HepG2 (cell line): ENCODE measurements at regions not wholly inside any gene's neighbourhood (a gene's known extent, or its start where the extent isn't known, plus 50 kb on each side); places are given as distances from the start of the nearest gene placed in this dataset.

ENCODE experiments used
- ATAC-seq: fragments of 200-7000 bp; cut with Tn5 transposase; 3 replicates; pipeline ENCODE4 v1.9.1; 2020; ENCODE audit warnings: mild to moderate bottlenecking, moderate library complexity
- BruUV-seq: library from RNA; stranded (reverse); fragments of 400-500 nt; replicated peaks from 2 replicates; lab custom pipeline; 2021; lab: Mats Ljungman, UMichigan
- CTCF ChIA-PET: fragments of 300-600 bp; formaldehyde crosslinking; extraction: SDS; loops from one replicate; lab custom pipeline; 2021; ENCODE audit warnings: low total read pairs, inconsistent platforms, low intra/inter-chr PET ratio; lab: Yijun Ruan, JAX
- POLR2A ChIA-PET: fragments of 350-600 bp; sonication (Branson Sonifier 250); formaldehyde crosslinking; loops from one replicate; lab custom pipeline; 2020; ENCODE audit warnings: antibody characterized with exemption, inconsistent platforms; lab: Yijun Ruan, JAX
- DNase-seq: peaks from one replicate; pipeline ENCODE4 v3.0.0-alpha.2; 2015; ENCODE audit warnings: low spot score
- FAIRE-seq: peaks from 3 replicates; lab custom pipeline; 2011; peaks lifted over from hg19 to GRCh38; lab: Jason Lieb, UNC
- H2AFZ ChIP-seq: one replicate; pipeline ENCODE4 v1.6.1; 2011; ENCODE audit warnings: low read length, inconsistent platforms
- H3K27ac ChIP-seq: fragments of 300-600 bp; 3 replicates; pipeline ENCODE4 v1.8.0; 2011; ENCODE audit warnings: mixed run types, mild to moderate bottlenecking, mixed read lengths, low read length, inconsistent platforms; ENCODE audit not compliant: insufficient read depth; ENCODE audit errors: extremely low read length
- H3K27me3 ChIP-seq, 2 experiments: fragments of 200-600 bp in 1 of 2; 2 replicates in 1 of 2; 3 replicates in 1 of 2; pipeline versions ENCODE4 v1.6.0 to v1.8.0; 2011; ENCODE audit warnings: low read length in 2 of 2, mild to moderate bottlenecking in 2 of 2, moderate library complexity in 2 of 2, inconsistent platforms in 1 of 2; ENCODE audit not compliant: insufficient read depth in 2 of 2, control insufficient read depth in 1 of 2
- H3K36me3 ChIP-seq, 2 experiments: fragments of 200-600 bp in 1 of 2; replicated peaks in 1 of 2; 2 replicates in 1 of 2; 3 replicates in 1 of 2; pipeline versions ENCODE4 v1.5.1 to v1.8.0; 2011; ENCODE audit warnings: low read length in 2 of 2, inconsistent platforms in 1 of 2; ENCODE audit not compliant: insufficient read depth in 2 of 2, control insufficient read depth in 1 of 2
- H3K4me1 ChIP-seq: 2 replicates; pipeline ENCODE4 v1.5.1; 2012; ENCODE audit warnings: low read length, inconsistent platforms; ENCODE audit not compliant: insufficient read depth
- H3K4me2 ChIP-seq: 2 replicates; pipeline ENCODE4 v1.6.0; 2011; ENCODE audit warnings: low read depth, low read length, inconsistent platforms
- H3K4me3 ChIP-seq, 3 experiments: fragments of 200-600 bp in 1 of 3; sonication (generic), shearing (Covaris generic) in 1 of 3; replicated peaks in 1 of 3; 2 replicates each; pipeline ENCODE4 v1.5.1; 2011 to 2016; ENCODE audit warnings: low read length in 3 of 3, inconsistent platforms in 2 of 3, low read depth in 2 of 3, mild to moderate bottlenecking in 2 of 3, control low read depth in 1 of 3, mixed read lengths in 1 of 3; ENCODE audit not compliant: insufficient read depth in 1 of 3
- H3K79me2 ChIP-seq: one replicate; pipeline ENCODE4 v1.6.1; 2011; ENCODE audit warnings: low read length, inconsistent platforms; ENCODE audit not compliant: insufficient read depth
- H3K9ac ChIP-seq: 2 replicates; pipeline ENCODE4 v1.6.0; 2011; ENCODE audit warnings: mild to moderate bottlenecking, low read depth, low read length, inconsistent platforms; ENCODE audit not compliant: insufficient read depth
- H3K9me3 ChIP-seq: 2 replicates; pipeline ENCODE4 v1.5.1; 2012; ENCODE audit warnings: mild to moderate bottlenecking, low read length
- H4K20me1 ChIP-seq: 2 replicates; pipeline ENCODE4 v1.6.0; 2011; ENCODE audit warnings: inconsistent platforms, mild to moderate bottlenecking, low read length, moderate library complexity; ENCODE audit not compliant: insufficient read depth
- ADNP ChIP-seq: sonication (generic); formaldehyde crosslinking; IDR thresholded peaks from 2 replicates; pipeline ENCODE4 v1.4.0; 2020; ENCODE audit warnings: missing genetic modification reagents
- ATF7-NPFF ChIP-seq: sonication (generic); formaldehyde crosslinking; IDR thresholded peaks from 2 replicates; pipeline ENCODE4 v1.8.1; 2023; ENCODE audit warnings: mild to moderate bottlenecking, low read depth, missing genetic modification reagents, moderate library complexity
- FOXA1 ChIP-seq, 2 experiments: fragments of 450-650 bp in 1 of 2; sonication (generic) in 1 of 2; formaldehyde crosslinking in 1 of 2; IDR thresholded peaks; 2 replicates each; pipeline versions ENCODE4 v1.4.0 to v1.6.1; 2016 to 2020; ENCODE audit warnings: missing genetic modification reagents in 1 of 2
- HMGA1 ChIP-seq: sonication (generic); formaldehyde crosslinking; conservative IDR thresholded peaks from 2 replicates; pipeline ENCODE4 v1.4.0; 2020; ENCODE audit warnings: missing genetic modification reagents
- SRSF1 ChIP-seq: fragments of 200-400 bp; formaldehyde crosslinking; optimal IDR thresholded peaks from 2 replicates; pipeline ENCODE3; 2017; ENCODE audit warnings: mild to moderate bottlenecking, low read depth, low read length, moderate library complexity
- XBP1 ChIP-seq: sonication (generic); formaldehyde crosslinking; IDR thresholded peaks from 2 replicates; pipeline ENCODE4 v1.5.0; 2020; ENCODE audit warnings: missing genetic modification reagents
- ZNF564 ChIP-seq: sonication (generic); formaldehyde crosslinking; IDR thresholded peaks from 2 replicates; pipeline ENCODE4 v1.8.1; 2023; ENCODE audit warnings: mild to moderate bottlenecking, missing genetic modification reagents
- ZNF569 ChIP-seq: sonication (generic); formaldehyde crosslinking; IDR thresholded peaks from 2 replicates; pipeline ENCODE4 v1.5.0; 2020; ENCODE audit warnings: mild to moderate bottlenecking, missing genetic modification reagents, moderate library complexity, borderline replicate concordance
- ZSCAN22 ChIP-seq: sonication (generic); formaldehyde crosslinking; IDR thresholded peaks from 2 replicates; pipeline ENCODE4 v1.4.0; 2020; ENCODE audit warnings: mild to moderate bottlenecking, missing genetic modification reagents
- WGBS: methylation state at CpG from one replicate; pipeline ENCODE4 v1.1.6; 2017; ENCODE audit warnings: low lambda C conversion rate; 5-methylcytosine and 5-hydroxymethylcytosine counted together
- in situ Hi-C: cut with HindIII; loops from 2 replicates; pipeline ENCODE4 v1.10.0; 2017; ENCODE audit warnings: low pct_unique_long_range_greater_than_20kb; ENCODE audit not compliant: extremely low pct_ligation_motif_present
- intact Hi-C: fragments of 100-400 bp; cut with micrococcal nuclease; formaldehyde crosslinking; loops from one replicate; pipeline ENCODE4 v1.10.0; 2022; ENCODE audit not compliant: unreplicated experiment
- TF ChIP-seq, protein P1 (sequence below): sonication (generic); formaldehyde crosslinking; IDR thresholded peaks from 2 replicates; pipeline ENCODE4 v1.4.0; 2020; ENCODE audit warnings: missing genetic modification reagents

DNA sequence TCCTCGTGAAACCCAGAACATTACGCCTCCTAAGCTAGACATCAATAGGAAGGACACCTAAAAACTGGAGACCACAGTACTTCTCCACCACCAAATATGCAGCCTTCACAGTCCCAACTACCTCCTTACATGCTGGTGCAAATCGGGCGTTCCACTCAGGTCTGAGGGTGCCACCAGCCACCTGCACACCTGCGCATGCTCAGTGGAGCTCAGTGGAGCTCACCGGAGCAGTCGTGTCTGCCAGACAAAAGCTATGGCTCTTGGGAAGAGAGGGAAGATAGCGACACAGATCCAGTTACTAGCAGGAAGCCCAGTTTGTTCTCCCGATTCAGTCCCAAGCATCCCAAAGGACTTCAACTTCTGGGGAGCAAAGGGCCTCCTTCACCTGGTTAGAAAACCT lies 237.1 kb downstream of the TSHZ3 start (continued):
- TF ChIP-seq ATF7-NPFF (no peak), SRSF1 (no peak)
- TF ChIP-seq, protein P1, sequence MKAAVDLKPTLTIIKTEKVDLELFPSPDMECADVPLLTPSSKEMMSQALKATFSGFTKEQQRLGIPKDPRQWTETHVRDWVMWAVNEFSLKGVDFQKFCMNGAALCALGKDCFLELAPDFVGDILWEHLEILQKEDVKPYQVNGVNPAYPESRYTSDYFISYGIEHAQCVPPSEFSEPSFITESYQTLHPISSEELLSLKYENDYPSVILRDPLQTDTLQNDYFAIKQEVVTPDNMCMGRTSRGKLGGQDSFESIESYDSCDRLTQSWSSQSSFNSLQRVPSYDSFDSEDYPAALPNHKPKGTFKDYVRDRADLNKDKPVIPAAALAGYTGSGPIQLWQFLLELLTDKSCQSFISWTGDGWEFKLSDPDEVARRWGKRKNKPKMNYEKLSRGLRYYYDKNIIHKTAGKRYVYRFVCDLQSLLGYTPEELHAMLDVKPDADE (CRISPR knock-in tag): no peak

DNA sequence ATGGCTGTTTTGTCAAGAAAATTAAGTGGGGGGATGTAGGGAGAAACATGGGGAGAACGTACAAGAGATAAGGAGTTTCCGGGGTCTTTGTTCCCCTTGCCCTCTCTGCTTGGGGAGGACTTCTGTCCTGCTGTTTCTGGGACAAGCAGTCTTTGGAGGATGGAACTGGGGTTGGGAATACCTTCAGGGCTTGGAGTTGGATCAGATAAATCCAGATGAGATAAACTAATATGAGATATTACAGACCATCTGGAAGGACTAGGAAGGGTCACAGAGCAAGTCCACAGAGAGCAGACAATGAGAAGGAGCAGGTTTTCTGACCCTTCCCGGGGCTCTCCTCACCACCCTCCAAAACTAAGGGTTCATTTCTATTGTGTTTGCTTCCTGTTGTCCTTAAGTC lies 237.5 kb downstream of the TSHZ3 start:
- DNase-seq (no peak), ATAC-seq (no peak), FAIRE-seq (no peak)
- no peak overlapping the region for H3K27ac ChIP-seq
- H4K20me1 ChIP-seq: no peaks in the 10 kb centered on the region
- H3K79me2 ChIP-seq: no peaks in the 10 kb centered on the region
- TF ChIP-seq ZNF569 (CRISPR knock-in tag): no peak
- TF ChIP-seq ADNP (CRISPR knock-in tag): no peak
- no peak for TF ChIP-seq HMGA1 (CRISPR knock-in tag)
- no peak for TF ChIP-seq ZSCAN22 (CRISPR knock-in tag)
- no peak for TF ChIP-seq ZNF564 (CRISPR knock-in tag)
- no peak for TF ChIP-seq FOXA1 (IDR thresholded peaks at IDR 0.05)
- no peak for TF ChIP-seq FOXA1 (CRISPR knock-in tag; IDR thresholded peaks at IDR 0.05)
- no peak for TF ChIP-seq XBP1 (CRISPR knock-in tag)
- intact Hi-C loops (no loop called here), in situ Hi-C loops (no loop called here)
- H3K36me3 ChIP-seq: no peaks in the 10 kb centered on the region
- ChIA-PET POLR2A (no interaction called here), CTCF (no interaction called here)
- no peak overlapping the region for H3K4me2 ChIP-seq
- peaks cover 56% of the 10 kb centered on the region for H3K9me3 ChIP-seq
- 4% methylated on average over 3 of the region's 3 CpGs for WGBS
- no peak overlapping the region for H3K4me3 ChIP-seq
- no TSS peak for BruUV-seq
- no peak overlapping the region for H3K9ac ChIP-seq
- H3K4me1 ChIP-seq: no peaks in the 10 kb centered on the region
- no peak overlapping the region for H2AFZ ChIP-seq
- no peaks in the 10 kb centered on the region for H3K27me3 ChIP-seq
